ENCODE measurements at regions not wholly inside any gene's neighbourhood (a gene's known extent, or its start where the extent isn't known, plus 50 kb on each side); places are given as distances from the start of the nearest gene placed in this dataset.
A peak's percentile ranks its signal among the peaks of the same experiment; 100 is the strongest.
"Not testable (repeated sequence)": the region's sequence is repeated elsewhere in the genome, so short reads cannot be mapped to it uniquely, and the experiment has no call there.

GRCh38 chr1:182003953-182004586, 57.4 kb downstream of the ZNF648 start:
- DNase-seq: no peak

- no peak for DNase-seq
Measured at GRCh38 chr1:182003025-182003725, 58.3 kb downstream of the ZNF648 start.

- DNase-seq: no peak
Measured at GRCh38 chr1:182002570-182002969, 58.9 kb downstream of the ZNF648 start.

- no peak for DNase-seq
Measured at GRCh38 chr1:181998858-181999257, 62.7 kb downstream of the ZNF648 start.

- DNase-seq: no peak
Measured at GRCh38 chr1:181992072-181992471, 69.4 kb downstream of the ZNF648 start.

GRCh38 chr1:181990728-181991127, 70.8 kb downstream of the ZNF648 start:
- no peak for DNase-seq

- DNase-seq: no peak
Measured at GRCh38 chr1:181989261-181989920, 72.1 kb downstream of the ZNF648 start.

GRCh38 chr1:181987996-181988395, 73.5 kb downstream of the ZNF648 start:
- no peak for DNase-seq

GRCh38 chr1:181987334-181987895, 74.1 kb downstream of the ZNF648 start:
- no peak for DNase-seq

GRCh38 chr1:181986907-181987305, 74.6 kb downstream of the ZNF648 start:
- no peak for DNase-seq

GRCh38 chr1:181985936-181986906, 75.3 kb downstream of the ZNF648 start:
- DNase-seq: no peak

- DNase-seq: no peak
Measured at GRCh38 chr1:181985281-181985680, 76.2 kb downstream of the ZNF648 start.

GRCh38 chr1:181984006-181984405, 77.5 kb downstream of the ZNF648 start:
- no peak for DNase-seq

GRCh38 chr1:181981821-181982220, 79.7 kb downstream of the ZNF648 start:
- DNase-seq: no peak

- no peak for DNase-seq
Measured at GRCh38 chr1:181972256-181972655, 89.3 kb downstream of the ZNF648 start.

GRCh38 chr1:181971424-181971823, 90.1 kb downstream of the ZNF648 start:
- no peak for DNase-seq

GRCh38 chr1:181969902-181970301, 91.6 kb downstream of the ZNF648 start:
- DNase-seq: no peak

GRCh38 chr1:181954696-181955095, 106.8 kb downstream of the ZNF648 start:
- DNase-seq: not testable (repeated sequence)

- DNase-seq: not testable (repeated sequence)
Measured at GRCh38 chr1:181954178-181954577, 107.3 kb downstream of the ZNF648 start.

GRCh38 chr1:181953596-181953995, 107.9 kb downstream of the ZNF648 start:
- DNase-seq: no peak

- no peak for DNase-seq
Measured at GRCh38 chr1:181951213-181951612, 110.3 kb downstream of the ZNF648 start.

GRCh38 chr1:181949500-181949899, 112.0 kb downstream of the ZNF648 start:
- peak; percentile 42 for DNase-seq

GRCh38 chr1:181948372-181948771, 113.1 kb downstream of the ZNF648 start:
- DNase-seq: no peak
